Endothelial cell of umbilical vein (primary cell): ENCODE measurements at regions not wholly inside any gene's neighbourhood (a gene's known extent, or its start where the extent isn't known, plus 50 kb on each side); places are given as distances from the start of the nearest gene placed in this dataset.

Experiments used
- BruUV-seq: library from RNA; stranded (reverse); fragments of 400-500 nt; replicated peaks from 2 replicates; lab custom pipeline; 2021; lab: Mats Ljungman, UMichigan
- CTCF ChIA-PET: fragments of 300-600, 350-600 bp; sonication (Branson Sonifier 250); formaldehyde crosslinking; loops from one replicate; lab custom pipeline; 2021; ENCODE audit warnings: antibody characterized with exemption, inconsistent platforms; lab: Charles Lee
- POLR2A ChIA-PET: fragments of 300-600, 350-600 bp; sonication (Branson Sonifier 250); formaldehyde crosslinking; loops from one replicate; lab custom pipeline; 2021; ENCODE audit warnings: antibody characterized with exemption, inconsistent platforms; lab: Charles Lee
- DNase-seq: peaks from one replicate; pipeline ENCODE4 v3.0.0-alpha.2; 2011; ENCODE audit warnings: low read depth, low spot score
- FAIRE-seq: peaks from 2 replicates; lab custom pipeline; 2011; peaks lifted over from hg19 to GRCh38; lab: Jason Lieb, UNC
- H2AFZ ChIP-seq: 2 replicates; pipeline ENCODE4 v1.6.0; 2012; ENCODE audit warnings: low read depth, low read length, control low read depth, inconsistent platforms
- H3K27ac ChIP-seq: 2 replicates; pipeline ENCODE4 v1.5.1; 2011; ENCODE audit warnings: low read depth, mild to moderate bottlenecking, control low read depth, low read length, moderate library complexity; ENCODE audit not compliant: insufficient read depth
- H3K27me3 ChIP-seq, 2 experiments: 2 replicates each; pipeline versions ENCODE4 v1.6.0 to v1.6.1; 2011; ENCODE audit warnings: low read length in 2 of 2, mixed read lengths in 1 of 2; ENCODE audit not compliant: control insufficient read depth in 2 of 2, insufficient read depth in 2 of 2
- H3K36me3 ChIP-seq, 2 experiments: 2 replicates in 1 of 2; 3 replicates in 1 of 2; pipeline ENCODE4 v1.5.1; 2011; ENCODE audit warnings: low read length in 2 of 2, mild to moderate bottlenecking in 1 of 2, moderate library complexity in 1 of 2; ENCODE audit not compliant: control insufficient read depth in 2 of 2, insufficient read depth in 2 of 2; ENCODE audit errors: extremely low read depth in 1 of 2
- H3K4me1 ChIP-seq: 3 replicates; pipeline ENCODE4 v1.5.1; 2011; ENCODE audit warnings: mild to moderate bottlenecking, low read length; ENCODE audit not compliant: control insufficient read depth, insufficient read depth; ENCODE audit errors: extremely low read depth
- H3K4me2 ChIP-seq: 2 replicates; pipeline ENCODE4 v1.6.1; 2011; ENCODE audit warnings: low read length, control low read depth, mixed read lengths; ENCODE audit not compliant: insufficient read depth
- H3K4me3 ChIP-seq, 3 experiments: fragments of 200-600 bp in 1 of 3; sonication (generic), shearing (Covaris generic) in 1 of 3; replicated peaks in 1 of 3; 2 replicates each; pipeline ENCODE4 v1.5.1; 2011 to 2016; ENCODE audit warnings: control low read depth in 3 of 3, low read length in 3 of 3, mild to moderate bottlenecking in 2 of 3, inconsistent platforms in 1 of 3, low read depth in 1 of 3, moderate library complexity in 1 of 3; ENCODE audit not compliant: insufficient read depth in 1 of 3
- H3K79me2 ChIP-seq: 2 replicates; pipeline ENCODE4 v1.6.0; 2012; ENCODE audit warnings: low read length, inconsistent platforms; ENCODE audit not compliant: control insufficient read depth, insufficient read depth
- H3K9ac ChIP-seq: replicated peaks from 2 replicates; pipeline ENCODE3; 2011; ENCODE audit warnings: low read length, control low read depth; ENCODE audit not compliant: insufficient read depth; ENCODE audit errors: extremely low read depth
- H3K9me1 ChIP-seq: replicated peaks from 3 replicates; pipeline ENCODE4 v1.6.0; 2011; ENCODE audit warnings: mild to moderate bottlenecking, low read length; ENCODE audit not compliant: control insufficient read depth, insufficient read depth; ENCODE audit errors: extremely low read depth
- H3K9me3 ChIP-seq: replicated peaks from 2 replicates; pipeline ENCODE4 v1.5.1; 2012; ENCODE audit warnings: low read length, inconsistent platforms; ENCODE audit not compliant: control insufficient read depth, insufficient read depth
- H4K20me1 ChIP-seq: replicated peaks from 2 replicates; pipeline ENCODE3; 2011; ENCODE audit warnings: mild to moderate bottlenecking, low read length; ENCODE audit not compliant: control insufficient read depth, insufficient read depth; ENCODE audit errors: extremely low read depth
- CTCF ChIP-seq, 2 donors: IDR thresholded peaks; 1 replicate in 1 of 2; 2 replicates in 1 of 2; pipeline ENCODE4 v1.5.1; 2011; ENCODE audit warnings: low read length in 2 of 2, mild to moderate bottlenecking in 2 of 2, moderate library complexity in 2 of 2, control low read depth in 1 of 2, inconsistent platforms in 1 of 2, low read depth in 1 of 2; ENCODE audit not compliant: insufficient read depth in 1 of 2; ENCODE audit errors: extremely low read depth in 1 of 2
- EZH2 ChIP-seq: IDR thresholded peaks from 2 replicates; pipeline ENCODE4 v1.6.1; 2012; ENCODE audit warnings: borderline replicate concordance, low read depth, mild to moderate bottlenecking, moderate library complexity, low read length, inconsistent platforms; ENCODE audit not compliant: severe bottlenecking
- FOS ChIP-seq: IDR thresholded peaks from 2 replicates; pipeline ENCODE4 v1.6.1; 2011; ENCODE audit warnings: mild to moderate bottlenecking, low read length, moderate library complexity, borderline replicate concordance; ENCODE audit not compliant: insufficient read depth
- GATA2 ChIP-seq: IDR thresholded peaks from 2 replicates; pipeline ENCODE4 v1.7.0; 2011; ENCODE audit warnings: low read depth, mild to moderate bottlenecking, moderate library complexity, mixed read lengths, low read length; ENCODE audit not compliant: insufficient read length, insufficient read depth
- JUN ChIP-seq: IDR thresholded peaks from 2 replicates; pipeline ENCODE4 v1.6.1; 2011; ENCODE audit warnings: borderline replicate concordance, low read depth; ENCODE audit not compliant: insufficient read length, insufficient read depth
- MYC ChIP-seq: IDR thresholded peaks from one replicate; pipeline ENCODE4 v1.6.1; 2011; ENCODE audit warnings: mild to moderate bottlenecking, low read depth, low read length
- POLR2A ChIP-seq: IDR thresholded peaks from 2 replicates; pipeline ENCODE4 v1.6.1; 2012; ENCODE audit warnings: low read depth, mild to moderate bottlenecking, control low read depth, low read length
- POLR2AphosphoS5 ChIP-seq: IDR thresholded peaks from 2 replicates; pipeline ENCODE4 v1.6.1; 2012; ENCODE audit warnings: low read depth, mild to moderate bottlenecking, control low read depth, low read length, moderate library complexity; ENCODE audit not compliant: insufficient read depth
- dilution Hi-C: fragments of 300-500 bp; cut with MboI; formaldehyde crosslinking; loops from one replicate; pipeline ENCODE4 v1.15.0; 2019; ENCODE audit warnings: low sequenced_read_pairs; ENCODE audit not compliant: extremely low pct_ligation_motif_present
- intact Hi-C: fragments of 100-400 bp; cut with micrococcal nuclease; formaldehyde crosslinking; loops from one replicate; pipeline ENCODE4 v1.10.0; 2022
- TF ChIP-seq, protein P1 (sequence below): IDR thresholded peaks from 2 replicates; pipeline ENCODE4 v1.6.1; 2011; ENCODE audit not compliant: insufficient read depth, insufficient read length

GRCh38 chr2:104476563-104476988 lies 377.3 kb upstream of the POU3F3 start:
- Histone ChIP-seq H3K9me3 (no peaks in the 10 kb centered on the region), H3K9ac (no peak overlapping the region), H3K79me2 (no peaks in the 10 kb centered on the region), H3K4me3 (no peak overlapping the region), H3K9me1 (no peaks in the 10 kb centered on the region), H3K27ac (no peak overlapping the region), H2AFZ (no peak overlapping the region), H3K27me3 (no peaks in the 10 kb centered on the region), H3K4me2 (no peak overlapping the region), H3K36me3 (no peaks in the 10 kb centered on the region), H3K4me1 (no peaks in the 10 kb centered on the region), H4K20me1 (no peaks in the 10 kb centered on the region)
- no TSS peak for BruUV-seq
- CTCF ChIA-PET = no interaction called here
- FAIRE-seq (no peak), DNase-seq (no peak)
- POLR2A ChIA-PET = no interaction called here
- intact Hi-C loops (no loop called here), dilution Hi-C loops (no loop called here)
- TF ChIP-seq JUN = no peak
- no peak for TF ChIP-seq FOS
- TF ChIP-seq GATA2 = no peak
- no peak for TF ChIP-seq POLR2A
- TF ChIP-seq EZH2 = no peak

DNA sequence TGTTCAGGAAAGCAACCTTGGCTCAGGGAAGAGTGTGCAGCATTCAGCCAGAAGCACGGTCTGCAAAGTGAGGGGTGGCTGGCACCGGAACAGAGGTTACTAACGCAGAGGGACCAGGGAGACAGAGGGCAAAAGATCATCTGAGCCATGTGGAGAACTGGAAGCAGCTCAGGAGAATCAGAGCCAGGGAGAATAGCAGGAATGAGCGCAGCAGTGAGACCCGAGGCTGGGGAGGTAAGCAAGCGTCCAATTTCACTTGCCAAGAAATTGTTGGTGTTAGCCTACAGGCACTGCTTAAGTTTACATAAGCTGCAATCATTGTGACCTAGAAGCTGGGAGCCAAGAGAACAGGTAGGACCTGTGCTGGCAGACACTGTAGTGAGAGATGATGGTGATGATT lies 372.6 kb upstream of the POU3F3 start:
- Histone ChIP-seq H3K4me1 (no peaks in the 10 kb centered on the region), H4K20me1 (no peaks in the 10 kb centered on the region), H3K36me3 (no peaks in the 10 kb centered on the region), H3K9me1 (no peaks in the 10 kb centered on the region), H3K9me3 (peaks cover 2% of the 10 kb centered on the region), H2AFZ (no peak overlapping the region), H3K4me2 (no peak overlapping the region), H3K4me3 (no peak overlapping the region), H3K27ac (no peak overlapping the region), H3K9ac (no peak overlapping the region), H3K27me3 (no peaks in the 10 kb centered on the region), H3K79me2 (no peaks in the 10 kb centered on the region)
- TF ChIP-seq GATA2 (no peak), FOS (no peak), JUN (no peak), POLR2A (no peak), CTCF (IDR thresholded peaks at IDR 0.05; ENCODE audit: extremely low read depth in 1 of 2, insufficient read depth in 1 of 2, low read depth in 1 of 2, low read length in 2 of 2) (no peak), EZH2 (no peak), MYC (no peak), POLR2AphosphoS5 (no peak)
- TF ChIP-seq, protein P1, sequence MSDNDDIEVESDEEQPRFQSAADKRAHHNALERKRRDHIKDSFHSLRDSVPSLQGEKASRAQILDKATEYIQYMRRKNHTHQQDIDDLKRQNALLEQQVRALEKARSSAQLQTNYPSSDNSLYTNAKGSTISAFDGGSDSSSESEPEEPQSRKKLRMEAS = no peak
- ChIA-PET POLR2A (no interaction called here), CTCF (no interaction called here)
- no TSS peak for BruUV-seq
- DNase-seq (no peak), FAIRE-seq (no peak)
- dilution Hi-C loops = no loop called here
- intact Hi-C loops = no loop called here
